ENCODE measurements at regions not wholly inside any gene's neighbourhood (a gene's known extent, or its start where the extent isn't known, plus 50 kb on each side); places are given as distances from the start of the nearest gene placed in this dataset.
"Not testable (repeated sequence)": the region's sequence is repeated elsewhere in the genome, so short reads cannot be mapped to it uniquely, and the experiment has no call there.

DNA sequence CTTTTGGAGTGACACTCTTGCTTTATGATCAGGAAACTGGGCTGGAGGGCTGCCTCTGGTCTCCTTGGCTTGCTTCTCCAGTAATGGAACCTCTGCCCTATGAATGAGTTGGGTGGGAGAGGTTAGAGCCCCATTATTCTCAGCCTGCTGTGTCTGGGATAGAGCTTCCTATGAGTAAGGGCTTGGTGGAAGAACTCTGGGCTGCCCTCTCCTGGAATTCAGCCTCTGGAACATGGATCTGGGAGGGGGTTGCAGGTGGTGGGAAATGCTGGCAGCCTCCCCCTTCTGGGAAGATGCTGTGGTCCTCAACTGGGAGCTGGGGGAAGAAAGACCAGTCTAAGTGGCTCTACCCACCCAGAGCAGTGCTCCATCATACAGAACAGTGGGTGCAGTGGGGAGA, 81.8 kb upstream of the SYN3 start:
- Mint-ChIP-seq H3K4me1 (no peaks in the 10 kb centered on the region), H3K4me3 (no peak overlapping the region), H3K27ac (no peak overlapping the region), H3K9me3 (peaks cover 33% of the 10 kb centered on the region), H3K27me3 (ENCODE audit: low read depth) (peaks cover 50% of the 10 kb centered on the region), H3K36me3 (peaks cover 5% of the 10 kb centered on the region; the same call in 1 of the 2 replicates)
- no peak for TF ChIP-seq ZNF512 (CRISPR knock-in tag; IDR thresholded peaks at IDR 0.05; ENCODE audit: borderline replicate concordance)
- no peak for TF ChIP-seq FOXJ3 (CRISPR knock-in tag; IDR thresholded peaks at IDR 0.05; ENCODE audit: borderline replicate concordance)
- no peak for TF ChIP-seq ZNF121 (CRISPR knock-in tag; IDR thresholded peaks at IDR 0.05)
- TF ChIP-seq ZNF425 (CRISPR knock-in tag; conservative IDR thresholded peaks at IDR 0.05) = no peak
- CTCF ChIA-PET = interaction anchor here (0.8 to 1.9 kb wide), 5 partner anchors 63 to 121 kb away, joined by 3 to 9 read pairs (median 5); partner anchors contain the start of gene SYN3
- POLR2A ChIA-PET = no interaction called here
- no peak for DNase-seq (ENCODE audit: low spot score)
- ATAC-seq = peak; percentile 74

DNA sequence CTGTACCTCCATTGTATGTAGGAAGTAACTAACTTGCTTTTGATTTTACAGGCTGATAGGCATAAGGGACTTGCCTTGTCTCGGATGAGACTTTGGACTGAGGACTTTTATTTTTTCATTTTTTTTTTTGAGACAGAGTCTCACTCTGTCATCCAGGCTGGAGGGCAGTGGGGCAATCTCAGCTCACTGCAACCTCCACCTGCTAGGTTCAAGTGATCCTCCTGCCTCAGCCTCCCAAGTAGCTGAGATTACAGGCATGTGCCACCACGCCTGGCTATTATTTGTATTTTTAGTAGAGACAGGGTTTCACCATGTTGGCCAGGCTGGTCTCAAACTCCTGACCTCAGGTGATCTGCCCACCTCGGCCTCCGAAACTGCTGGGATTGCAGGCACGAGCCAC, 80.2 kb upstream of the SYN3 start:
- not testable (repeated sequence) for H3K4me3 Mint-ChIP-seq
- H3K27me3 Mint-ChIP-seq (ENCODE audit: low read depth) = peaks cover 53% of the 10 kb centered on the region

DNA sequence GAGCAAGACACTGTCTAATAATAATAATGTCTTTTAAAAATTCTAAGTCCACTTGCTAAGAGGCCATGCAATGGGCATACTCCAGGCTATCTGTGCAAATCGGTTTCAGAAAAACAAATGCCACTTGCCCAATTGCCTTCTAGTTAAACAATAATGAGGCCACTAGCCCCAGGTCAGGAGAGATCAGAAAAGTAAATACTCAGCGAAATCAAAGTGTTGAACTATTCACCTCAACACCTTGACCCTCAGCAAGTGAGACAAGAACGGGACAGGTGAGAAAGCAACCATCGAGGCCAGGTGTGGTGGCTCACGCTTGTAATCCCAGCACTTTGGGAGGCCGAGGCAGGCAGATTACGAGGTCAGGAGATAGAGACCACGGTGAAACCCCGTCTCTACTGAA, 72.3 kb upstream of the SYN3 start:
- H3K36me3 Mint-ChIP-seq = no peaks in the 10 kb centered on the region
- no peak overlapping the region for H3K27ac Mint-ChIP-seq
- H3K9me3 Mint-ChIP-seq = peaks cover 11% of the 10 kb centered on the region
- ATAC-seq (no peak), DNase-seq (ENCODE audit: low spot score) (no peak)
- CTCF ChIA-PET = interaction anchor here (0.6 to 1.9 kb wide), 3 partner anchors 72 to 112 kb away, joined by 4 to 5 read pairs (median 4); no protein-coding TSS in a partner anchor
- H3K4me1 Mint-ChIP-seq = no peaks in the 10 kb centered on the region
- no peak overlapping the region for H3K4me3 Mint-ChIP-seq
- POLR2A ChIA-PET = no interaction called here
- TF ChIP-seq GTF2I (CRISPR knock-in tag; conservative IDR thresholded peaks at IDR 0.05) (no peak), ELF4 (CRISPR knock-in tag; IDR thresholded peaks at IDR 0.05; ENCODE audit: low read depth) (no peak), ZNF232 (CRISPR knock-in tag; IDR thresholded peaks at IDR 0.05) (no peak), ZNF416 (CRISPR knock-in tag; IDR thresholded peaks at IDR 0.05) (no peak), GABPB1 (CRISPR knock-in tag; IDR thresholded peaks at IDR 0.05) (no peak), NR2C2 (CRISPR knock-in tag; IDR thresholded peaks at IDR 0.05) (no peak), TEAD4 (CRISPR knock-in tag; IDR thresholded peaks at IDR 0.05) (no peak), ZBTB43 (CRISPR knock-in tag; IDR thresholded peaks at IDR 0.05) (no peak), CREB1 (CRISPR knock-in tag; IDR thresholded peaks at IDR 0.05) (no peak), NFE2L1 (CRISPR knock-in tag; IDR thresholded peaks at IDR 0.05) (no peak), SMAD4 (CRISPR knock-in tag; IDR thresholded peaks at IDR 0.05) (no peak), ZNF396 (CRISPR knock-in tag; IDR thresholded peaks at IDR 0.05; ENCODE audit: borderline replicate concordance) (no peak)
- H3K27me3 Mint-ChIP-seq (ENCODE audit: low read depth) = peaks cover 22% of the 10 kb centered on the region

More for the DNA sequence above, 80.2 kb upstream of the SYN3 start:
- H3K27ac Mint-ChIP-seq; H3K4me1 Mint-ChIP-seq; DNase-seq (ENCODE audit: low spot score); ATAC-seq; POLR2A ChIA-PET; H3K36me3 Mint-ChIP-seq: not testable (repeated sequence)
- H3K9me3 Mint-ChIP-seq = peaks cover 39% of the 10 kb centered on the region
- CTCF ChIA-PET = interaction anchor here (1.2 to 1.4 kb wide), 2 partner anchors 12 to 89 kb away, joined by 3 to 4 read pairs; no protein-coding TSS in a partner anchor

- DNase-seq (ENCODE audit: low spot score) = no peak
- no peak overlapping the region for H3K27ac Mint-ChIP-seq
- CTCF ChIA-PET = interaction anchor here (0.7 to 1.9 kb wide), 4 partner anchors 66 to 210 kb away, joined by 3 to 5 read pairs (median 4); no protein-coding TSS in a partner anchor
- ATAC-seq = no peak
- H3K4me1 Mint-ChIP-seq = no peaks in the 10 kb centered on the region
- H3K9me3 Mint-ChIP-seq = peaks cover 11% of the 10 kb centered on the region
- no peaks in the 10 kb centered on the region for H3K36me3 Mint-ChIP-seq
- POLR2A ChIA-PET = no interaction called here
- H3K4me3 Mint-ChIP-seq = no peak overlapping the region
- peaks cover 22% of the 10 kb centered on the region for H3K27me3 Mint-ChIP-seq (ENCODE audit: low read depth)
- TF ChIP-seq ZMAT4 (CRISPR knock-in tag; IDR thresholded peaks at IDR 0.05) (no peak), PRDM15 (CRISPR knock-in tag; IDR thresholded peaks at IDR 0.05) (no peak), MYBL2 (CRISPR knock-in tag; IDR thresholded peaks at IDR 0.05) (no peak), NR3C1 (CRISPR knock-in tag; conservative IDR thresholded peaks at IDR 0.05; ENCODE audit: low read depth) (no peak)
Measured at GRCh38 chr22:33129621-33130020, 71.4 kb upstream of the SYN3 start.

Data from WTC11 (cell line).